ENCODE measurements at regions not wholly inside any gene's neighbourhood (a gene's known extent, or its start where the extent isn't known, plus 50 kb on each side); places are given as distances from the start of the nearest gene placed in this dataset.

DNA sequence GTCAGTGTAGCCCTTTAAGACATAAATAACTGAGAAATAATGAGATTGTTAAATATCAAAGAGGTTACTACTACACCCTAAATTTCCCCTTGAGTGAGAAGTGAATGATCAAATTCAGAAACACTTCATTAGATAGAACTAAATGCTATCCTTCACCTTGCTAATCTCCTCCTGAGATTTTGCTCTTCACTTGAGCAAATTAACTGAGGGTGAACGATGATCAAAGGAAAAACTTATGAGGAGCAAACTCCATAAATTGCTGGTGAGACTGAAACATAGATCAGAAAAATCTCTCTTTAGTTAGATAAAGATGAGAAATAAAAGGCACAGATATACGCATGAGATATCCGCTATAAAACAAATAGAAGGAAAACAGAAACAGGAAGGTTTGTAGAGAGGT lies 63.1 kb upstream of the TANC1 start:
- Histone ChIP-seq H3K9ac (ENCODE audit: insufficient read depth in 1 of 2, low read length in 2 of 2) (no peak overlapping the region), H3K27me3 (ENCODE audit: control insufficient read depth in 3 of 3, insufficient read depth in 3 of 3, low read length in 2 of 3) (no peaks in the 10 kb centered on the region), H3K36me3 (ENCODE audit: control insufficient read depth in 4 of 4, insufficient read depth in 4 of 4, low read length in 4 of 4) (no peaks in the 10 kb centered on the region), H3K4me1 (ENCODE audit: control insufficient read depth in 5 of 5, insufficient read depth in 5 of 5, low read length in 5 of 5) (peaks cover 0 to 16% (median 4%) of the 10 kb centered on the region in 5 donors), H3K9me3 (ENCODE audit: control insufficient read depth in 4 of 4, insufficient read depth in 3 of 4, low read length in 3 of 4) (peaks cover 0 to 2% (median 0%) of the 10 kb centered on the region in 4 donors), H3K27ac (ENCODE audit: low read depth in 1 of 2, low read length in 1 of 2) (no peak overlapping the region), H3K4me3 (no peak overlapping the region)
- ATAC-seq (ENCODE audit: insufficient read depth, low FRiP score) (no peak), DNase-seq (peak in 2 of 3 donors; percentile 71)
- TF ChIP-seq, protein P1, sequence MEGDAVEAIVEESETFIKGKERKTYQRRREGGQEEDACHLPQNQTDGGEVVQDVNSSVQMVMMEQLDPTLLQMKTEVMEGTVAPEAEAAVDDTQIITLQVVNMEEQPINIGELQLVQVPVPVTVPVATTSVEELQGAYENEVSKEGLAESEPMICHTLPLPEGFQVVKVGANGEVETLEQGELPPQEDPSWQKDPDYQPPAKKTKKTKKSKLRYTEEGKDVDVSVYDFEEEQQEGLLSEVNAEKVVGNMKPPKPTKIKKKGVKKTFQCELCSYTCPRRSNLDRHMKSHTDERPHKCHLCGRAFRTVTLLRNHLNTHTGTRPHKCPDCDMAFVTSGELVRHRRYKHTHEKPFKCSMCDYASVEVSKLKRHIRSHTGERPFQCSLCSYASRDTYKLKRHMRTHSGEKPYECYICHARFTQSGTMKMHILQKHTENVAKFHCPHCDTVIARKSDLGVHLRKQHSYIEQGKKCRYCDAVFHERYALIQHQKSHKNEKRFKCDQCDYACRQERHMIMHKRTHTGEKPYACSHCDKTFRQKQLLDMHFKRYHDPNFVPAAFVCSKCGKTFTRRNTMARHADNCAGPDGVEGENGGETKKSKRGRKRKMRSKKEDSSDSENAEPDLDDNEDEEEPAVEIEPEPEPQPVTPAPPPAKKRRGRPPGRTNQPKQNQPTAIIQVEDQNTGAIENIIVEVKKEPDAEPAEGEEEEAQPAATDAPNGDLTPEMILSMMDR (IDR thresholded peaks at IDR 0.05; ENCODE audit: control extremely low read depth, extremely low read depth): no peak
- WGBS, 2 donors: 60 to 81% methylated on average over 3 of the region's 3 CpGs

DNA sequence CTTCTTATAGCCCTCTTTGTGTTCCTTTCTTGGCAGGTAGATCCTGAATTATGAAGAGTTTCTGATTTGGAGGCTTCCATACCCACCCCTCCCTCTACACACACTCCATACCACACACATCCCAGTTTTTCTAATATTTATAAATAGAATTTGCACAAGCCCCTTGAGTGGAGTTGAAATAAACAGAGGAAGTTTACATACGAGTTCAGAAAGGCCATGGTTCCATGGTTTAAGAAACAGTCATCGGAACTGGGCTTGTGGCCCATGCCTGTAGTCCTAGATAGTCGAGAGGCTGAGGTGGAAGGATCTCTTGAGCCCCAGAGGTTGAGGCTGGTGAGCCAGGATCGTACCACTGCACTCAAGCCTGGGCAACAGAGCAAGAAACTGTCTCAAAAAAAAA lies 62.7 kb upstream of the TANC1 start:
- Histone ChIP-seq H3K36me3 (ENCODE audit: control insufficient read depth in 4 of 4, insufficient read depth in 4 of 4, low read length in 4 of 4) (no peaks in the 10 kb centered on the region), H3K9me3 (ENCODE audit: control insufficient read depth in 4 of 4, insufficient read depth in 3 of 4, low read length in 3 of 4) (peaks cover 0 to 2% (median 0%) of the 10 kb centered on the region in 4 donors), H3K9ac (ENCODE audit: insufficient read depth in 1 of 2, low read length in 2 of 2) (no peak overlapping the region), H3K4me3 (no peak overlapping the region), H3K4me1 (ENCODE audit: control insufficient read depth in 5 of 5, insufficient read depth in 5 of 5, low read length in 5 of 5) (peaks cover 0 to 16% (median 4%) of the 10 kb centered on the region in 5 donors), H3K27ac (ENCODE audit: low read depth in 1 of 2, low read length in 1 of 2) (no peak overlapping the region), H3K27me3 (ENCODE audit: control insufficient read depth in 3 of 3, insufficient read depth in 3 of 3, low read length in 2 of 3) (no peaks in the 10 kb centered on the region)
- 36 to 69% methylated on average over 4 of the region's 4 CpGs for WGBS, 2 donors
- no peak for ATAC-seq (ENCODE audit: insufficient read depth, low FRiP score)
- TF ChIP-seq, protein P1 (IDR thresholded peaks at IDR 0.05; ENCODE audit: control extremely low read depth, extremely low read depth): no peak
- peak; percentile 57 to 90 (median 82) for DNase-seq

DNA sequence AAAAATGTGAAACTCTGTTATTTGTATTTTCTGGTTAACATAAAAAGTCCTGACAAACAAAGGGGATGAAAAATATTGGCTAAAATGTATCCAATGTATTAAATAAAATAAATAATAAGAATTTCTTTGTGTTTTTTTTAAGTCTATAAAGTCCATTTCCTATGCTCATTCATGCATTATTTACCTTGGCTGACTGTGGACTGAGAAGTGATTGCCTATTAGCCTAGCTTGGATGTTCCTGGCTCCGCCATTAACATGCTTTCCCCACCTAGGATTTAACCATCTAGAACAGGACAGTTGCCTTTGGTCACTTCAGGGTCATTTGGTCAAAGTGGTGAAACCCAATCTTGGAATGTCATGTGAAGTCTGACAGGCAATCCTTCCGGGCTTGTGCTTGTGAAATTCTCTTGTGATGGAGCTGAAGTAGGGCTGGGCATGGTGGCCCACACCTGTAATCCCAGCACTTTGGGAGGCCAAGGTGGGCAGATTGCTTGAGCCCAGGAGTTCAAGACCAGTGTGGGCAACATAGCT lies 60.4 kb upstream of the TANC1 start:
- 89 to 90% methylated on average over 2 of the region's 2 CpGs for WGBS, 2 donors
- H3K27ac ChIP-seq (ENCODE audit: low read depth in 1 of 2, low read length in 1 of 2): no peak overlapping the region
- H3K27me3 ChIP-seq (ENCODE audit: control insufficient read depth in 3 of 3, insufficient read depth in 3 of 3, low read length in 2 of 3): no peaks in the 10 kb centered on the region
- no peak overlapping the region for H3K9ac ChIP-seq (ENCODE audit: insufficient read depth in 1 of 2, low read length in 2 of 2)
- DNase-seq (no peak), ATAC-seq (ENCODE audit: insufficient read depth, low FRiP score) (no peak)
- H3K4me1 ChIP-seq (ENCODE audit: control insufficient read depth in 5 of 5, insufficient read depth in 5 of 5, low read length in 5 of 5): peaks cover 0 to 16% (median 4%) of the 10 kb centered on the region in 5 donors
- H3K9me3 ChIP-seq (ENCODE audit: control insufficient read depth in 4 of 4, insufficient read depth in 3 of 4, low read length in 3 of 4): peaks cover 0 to 2% (median 0%) of the 10 kb centered on the region in 4 donors
- no peak overlapping the region for H3K4me3 ChIP-seq
- no peaks in the 10 kb centered on the region for H3K36me3 ChIP-seq (ENCODE audit: control insufficient read depth in 4 of 4, insufficient read depth in 4 of 4, low read length in 4 of 4)
- TF ChIP-seq, protein P1 (IDR thresholded peaks at IDR 0.05; ENCODE audit: control extremely low read depth, extremely low read depth): no peak

DNA sequence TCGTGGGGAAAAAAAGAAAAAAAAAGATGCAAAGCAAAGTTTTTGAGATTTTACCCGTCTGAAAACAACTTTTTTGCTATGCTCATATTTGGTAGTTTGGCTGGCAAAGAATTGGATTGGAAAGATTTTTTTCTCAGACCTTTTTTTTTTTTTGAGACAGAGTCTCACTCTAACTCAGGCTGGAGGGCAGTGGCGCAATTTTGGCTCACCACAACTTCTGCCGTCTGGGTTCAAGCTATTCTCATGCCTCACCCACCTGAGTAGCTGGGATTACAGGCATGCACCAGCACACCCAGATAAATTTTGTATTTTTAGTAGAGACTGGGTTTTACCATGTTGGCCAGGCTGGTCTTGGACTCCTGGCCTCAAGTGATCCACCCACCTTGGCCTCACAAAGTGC lies 56.3 kb upstream of the TANC1 start:
- Histone ChIP-seq H3K9ac (ENCODE audit: insufficient read depth in 1 of 2, low read length in 2 of 2) (no peak overlapping the region), H3K9me3 (ENCODE audit: control insufficient read depth in 4 of 4, insufficient read depth in 3 of 4, low read length in 3 of 4) (no peaks in the 10 kb centered on the region), H3K4me1 (ENCODE audit: control insufficient read depth in 5 of 5, insufficient read depth in 5 of 5, low read length in 5 of 5) (peaks cover 0 to 13% (median 0%) of the 10 kb centered on the region in 5 donors), H3K36me3 (ENCODE audit: control insufficient read depth in 4 of 4, insufficient read depth in 4 of 4, low read length in 4 of 4) (no peaks in the 10 kb centered on the region), H3K27me3 (ENCODE audit: control insufficient read depth in 3 of 3, insufficient read depth in 3 of 3, low read length in 2 of 3) (no peaks in the 10 kb centered on the region), H3K4me3 (no peak overlapping the region), H3K27ac (ENCODE audit: low read depth in 1 of 2, low read length in 1 of 2) (no peak overlapping the region)
- WGBS, 2 donors: 26 to 55% methylated on average over 4 of the region's 4 CpGs
- TF ChIP-seq, protein P1 (IDR thresholded peaks at IDR 0.05; ENCODE audit: control extremely low read depth, extremely low read depth): no peak
- ATAC-seq (ENCODE audit: insufficient read depth, low FRiP score): no peak
- no peak for DNase-seq

Measured in lung (tissue), 11 donors.